ENCODE measurements at regions not wholly inside any gene's neighbourhood (a gene's known extent, or its start where the extent isn't known, plus 50 kb on each side); places are given as distances from the start of the nearest gene placed in this dataset.

DNA sequence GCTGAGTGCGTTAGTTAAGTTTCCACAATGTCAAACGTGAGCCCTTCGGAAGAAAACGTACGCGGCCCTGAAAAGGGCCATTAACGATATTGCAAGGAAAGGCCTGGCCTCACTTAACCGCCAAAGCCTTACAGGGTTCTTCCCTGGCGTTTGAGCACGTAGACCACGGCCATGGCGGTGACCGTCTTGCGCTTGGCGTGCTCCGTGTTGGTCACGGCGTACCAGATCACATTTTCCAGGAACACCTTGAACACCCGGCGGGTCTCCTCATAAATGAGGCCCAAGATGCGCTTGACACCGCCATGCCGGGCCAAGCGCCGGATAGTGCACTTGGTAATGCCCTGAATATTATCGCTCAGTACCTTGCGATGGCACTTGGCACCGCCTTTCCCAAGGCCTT lies 118.4 kb upstream of the BTN3A2 start:
- TF ChIP-seq, protein P1, sequence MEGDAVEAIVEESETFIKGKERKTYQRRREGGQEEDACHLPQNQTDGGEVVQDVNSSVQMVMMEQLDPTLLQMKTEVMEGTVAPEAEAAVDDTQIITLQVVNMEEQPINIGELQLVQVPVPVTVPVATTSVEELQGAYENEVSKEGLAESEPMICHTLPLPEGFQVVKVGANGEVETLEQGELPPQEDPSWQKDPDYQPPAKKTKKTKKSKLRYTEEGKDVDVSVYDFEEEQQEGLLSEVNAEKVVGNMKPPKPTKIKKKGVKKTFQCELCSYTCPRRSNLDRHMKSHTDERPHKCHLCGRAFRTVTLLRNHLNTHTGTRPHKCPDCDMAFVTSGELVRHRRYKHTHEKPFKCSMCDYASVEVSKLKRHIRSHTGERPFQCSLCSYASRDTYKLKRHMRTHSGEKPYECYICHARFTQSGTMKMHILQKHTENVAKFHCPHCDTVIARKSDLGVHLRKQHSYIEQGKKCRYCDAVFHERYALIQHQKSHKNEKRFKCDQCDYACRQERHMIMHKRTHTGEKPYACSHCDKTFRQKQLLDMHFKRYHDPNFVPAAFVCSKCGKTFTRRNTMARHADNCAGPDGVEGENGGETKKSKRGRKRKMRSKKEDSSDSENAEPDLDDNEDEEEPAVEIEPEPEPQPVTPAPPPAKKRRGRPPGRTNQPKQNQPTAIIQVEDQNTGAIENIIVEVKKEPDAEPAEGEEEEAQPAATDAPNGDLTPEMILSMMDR (IDR thresholded peaks at IDR 0.05; ENCODE audit: poor library complexity, severe bottlenecking): no peak
- TF ChIP-seq RAD21 (conservative IDR thresholded peaks at IDR 0.05) (no peak), SMC3 (conservative IDR thresholded peaks at IDR 0.05; ENCODE audit: poor library complexity) (no peak), TAF1 (IDR thresholded peaks at IDR 0.05; ENCODE audit: low read depth) (no peak), POLR2AphosphoS5 (IDR thresholded peaks at IDR 0.05) (no peak), EZH2 (IDR thresholded peaks at IDR 0.05; ENCODE audit: borderline replicate concordance, insufficient read depth, low read length, poor library complexity, severe bottlenecking) (no peak), EP300 (conservative IDR thresholded peaks at IDR 0.05; ENCODE audit: poor library complexity, severe bottlenecking) (no peak)
- TF ChIP-seq, protein P2, sequence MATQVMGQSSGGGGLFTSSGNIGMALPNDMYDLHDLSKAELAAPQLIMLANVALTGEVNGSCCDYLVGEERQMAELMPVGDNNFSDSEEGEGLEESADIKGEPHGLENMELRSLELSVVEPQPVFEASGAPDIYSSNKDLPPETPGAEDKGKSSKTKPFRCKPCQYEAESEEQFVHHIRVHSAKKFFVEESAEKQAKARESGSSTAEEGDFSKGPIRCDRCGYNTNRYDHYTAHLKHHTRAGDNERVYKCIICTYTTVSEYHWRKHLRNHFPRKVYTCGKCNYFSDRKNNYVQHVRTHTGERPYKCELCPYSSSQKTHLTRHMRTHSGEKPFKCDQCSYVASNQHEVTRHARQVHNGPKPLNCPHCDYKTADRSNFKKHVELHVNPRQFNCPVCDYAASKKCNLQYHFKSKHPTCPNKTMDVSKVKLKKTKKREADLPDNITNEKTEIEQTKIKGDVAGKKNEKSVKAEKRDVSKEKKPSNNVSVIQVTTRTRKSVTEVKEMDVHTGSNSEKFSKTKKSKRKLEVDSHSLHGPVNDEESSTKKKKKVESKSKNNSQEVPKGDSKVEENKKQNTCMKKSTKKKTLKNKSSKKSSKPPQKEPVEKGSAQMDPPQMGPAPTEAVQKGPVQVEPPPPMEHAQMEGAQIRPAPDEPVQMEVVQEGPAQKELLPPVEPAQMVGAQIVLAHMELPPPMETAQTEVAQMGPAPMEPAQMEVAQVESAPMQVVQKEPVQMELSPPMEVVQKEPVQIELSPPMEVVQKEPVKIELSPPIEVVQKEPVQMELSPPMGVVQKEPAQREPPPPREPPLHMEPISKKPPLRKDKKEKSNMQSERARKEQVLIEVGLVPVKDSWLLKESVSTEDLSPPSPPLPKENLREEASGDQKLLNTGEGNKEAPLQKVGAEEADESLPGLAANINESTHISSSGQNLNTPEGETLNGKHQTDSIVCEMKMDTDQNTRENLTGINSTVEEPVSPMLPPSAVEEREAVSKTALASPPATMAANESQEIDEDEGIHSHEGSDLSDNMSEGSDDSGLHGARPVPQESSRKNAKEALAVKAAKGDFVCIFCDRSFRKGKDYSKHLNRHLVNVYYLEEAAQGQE (IDR thresholded peaks at IDR 0.05; ENCODE audit: borderline replicate concordance): no peak
